ENCODE measurements at regions not wholly inside any gene's neighbourhood (a gene's known extent, or its start where the extent isn't known, plus 50 kb on each side); places are given as distances from the start of the nearest gene placed in this dataset.
"Not testable (repeated sequence)": the region's sequence is repeated elsewhere in the genome, so short reads cannot be mapped to it uniquely, and the experiment has no call there.

- H3K27ac Mint-ChIP-seq; DNase-seq; CTCF ChIA-PET; intact Hi-C loops (cut with micrococcal nuclease); H3K4me1 Mint-ChIP-seq (ENCODE audit: low read depth); H3K36me3 Mint-ChIP-seq (ENCODE audit: low read depth); H3K4me3 Mint-ChIP-seq; H3K27me3 Mint-ChIP-seq (ENCODE audit: low read depth); H3K9me3 Mint-ChIP-seq: not testable (repeated sequence)
These were observed 905.5 kb upstream of the ADAMTS5 start for GRCh38 chr21:27872411-27872810.

GRCh38 chr21:27870755-27871154 lies 903.9 kb upstream of the ADAMTS5 start:
- not testable (repeated sequence) for H3K4me1 Mint-ChIP-seq (ENCODE audit: low read depth); H3K36me3 Mint-ChIP-seq (ENCODE audit: low read depth); H3K27me3 Mint-ChIP-seq (ENCODE audit: low read depth)

GRCh38 chr21:27860314-27860955 lies 893.5 kb upstream of the ADAMTS5 start:
- CTCF ChIA-PET; H3K27me3 Mint-ChIP-seq (ENCODE audit: low read depth); intact Hi-C loops (cut with micrococcal nuclease); DNase-seq; H3K36me3 Mint-ChIP-seq (ENCODE audit: low read depth); H3K4me3 Mint-ChIP-seq; H3K27ac Mint-ChIP-seq; H3K4me1 Mint-ChIP-seq (ENCODE audit: low read depth); H3K9me3 Mint-ChIP-seq: not testable (repeated sequence)

More at GRCh38 chr21:27870755-27871154, 903.9 kb upstream of the ADAMTS5 start:
- H3K9me3 Mint-ChIP-seq; H3K27ac Mint-ChIP-seq; DNase-seq; CTCF ChIA-PET; intact Hi-C loops (cut with micrococcal nuclease); H3K4me3 Mint-ChIP-seq: not testable (repeated sequence)

- H3K27me3 Mint-ChIP-seq (ENCODE audit: low read depth); H3K4me3 Mint-ChIP-seq; CTCF ChIA-PET; H3K27ac Mint-ChIP-seq; H3K36me3 Mint-ChIP-seq (ENCODE audit: low read depth); intact Hi-C loops (cut with micrococcal nuclease); H3K4me1 Mint-ChIP-seq (ENCODE audit: low read depth); H3K9me3 Mint-ChIP-seq; DNase-seq: not testable (repeated sequence)
These were observed 891.4 kb upstream of the ADAMTS5 start for GRCh38 chr21:27858053-27858825.

GRCh38 chr21:27856988-27857387 lies 890.1 kb upstream of the ADAMTS5 start:
- DNase-seq; intact Hi-C loops (cut with micrococcal nuclease); H3K4me3 Mint-ChIP-seq; H3K9me3 Mint-ChIP-seq; CTCF ChIA-PET; H3K36me3 Mint-ChIP-seq (ENCODE audit: low read depth); H3K27me3 Mint-ChIP-seq (ENCODE audit: low read depth); H3K27ac Mint-ChIP-seq; H3K4me1 Mint-ChIP-seq (ENCODE audit: low read depth): not testable (repeated sequence)

- Mint-ChIP-seq H3K27me3 (ENCODE audit: low read depth) (no peaks in the 10 kb centered on the region), H3K9me3 (peaks cover 5% of the 10 kb centered on the region), H3K4me3 (no peak overlapping the region), H3K36me3 (ENCODE audit: low read depth) (no peaks in the 10 kb centered on the region), H3K4me1 (ENCODE audit: low read depth) (no peaks in the 10 kb centered on the region), H3K27ac (no peak overlapping the region)
- no peak for DNase-seq
- intact Hi-C loops (cut with micrococcal nuclease): no loop called here
- CTCF ChIA-PET: no interaction called here
These were observed 874.3 kb upstream of the ADAMTS5 start for GRCh38 chr21:27841084-27841672.

- H3K27ac Mint-ChIP-seq: no peak overlapping the region
- CTCF ChIA-PET: no interaction called here
- intact Hi-C loops (cut with micrococcal nuclease): no loop called here
- no peaks in the 10 kb centered on the region for H3K36me3 Mint-ChIP-seq (ENCODE audit: low read depth)
- peaks cover 6% of the 10 kb centered on the region for H3K9me3 Mint-ChIP-seq
- no peaks in the 10 kb centered on the region for H3K27me3 Mint-ChIP-seq (ENCODE audit: low read depth)
- no peaks in the 10 kb centered on the region for H3K4me1 Mint-ChIP-seq (ENCODE audit: low read depth)
- no peak for DNase-seq
- no peak overlapping the region for H3K4me3 Mint-ChIP-seq
These were observed 873.4 kb upstream of the ADAMTS5 start for GRCh38 chr21:27840262-27840661.

- Mint-ChIP-seq H3K27ac (no peak overlapping the region), H3K4me1 (ENCODE audit: low read depth) (no peaks in the 10 kb centered on the region), H3K27me3 (ENCODE audit: low read depth) (no peaks in the 10 kb centered on the region), H3K9me3 (peaks cover 6% of the 10 kb centered on the region), H3K4me3 (no peak overlapping the region), H3K36me3 (ENCODE audit: low read depth) (no peaks in the 10 kb centered on the region)
- CTCF ChIA-PET: no interaction called here
- no peak for DNase-seq
- intact Hi-C loops (cut with micrococcal nuclease): no loop called here
These were observed 872.7 kb upstream of the ADAMTS5 start for GRCh38 chr21:27839512-27840115.

GRCh38 chr21:27838573-27838972 lies 871.7 kb upstream of the ADAMTS5 start:
- Mint-ChIP-seq H3K9me3 (peaks cover 6% of the 10 kb centered on the region), H3K4me3 (no peak overlapping the region), H3K4me1 (ENCODE audit: low read depth) (no peaks in the 10 kb centered on the region), H3K27me3 (ENCODE audit: low read depth) (no peaks in the 10 kb centered on the region), H3K36me3 (ENCODE audit: low read depth) (no peaks in the 10 kb centered on the region), H3K27ac (no peak overlapping the region)
- intact Hi-C loops (cut with micrococcal nuclease): no loop called here
- DNase-seq: no peak
- CTCF ChIA-PET: no interaction called here

GRCh38 chr21:27837936-27838335 lies 871.0 kb upstream of the ADAMTS5 start:
- Mint-ChIP-seq H3K27me3 (ENCODE audit: low read depth) (no peaks in the 10 kb centered on the region), H3K36me3 (ENCODE audit: low read depth) (no peaks in the 10 kb centered on the region), H3K9me3 (peaks cover 4% of the 10 kb centered on the region), H3K27ac (no peak overlapping the region), H3K4me1 (ENCODE audit: low read depth) (no peaks in the 10 kb centered on the region), H3K4me3 (no peak overlapping the region)
- intact Hi-C loops (cut with micrococcal nuclease): no loop called here
- CTCF ChIA-PET: no interaction called here
- DNase-seq: no peak

- no peaks in the 10 kb centered on the region for H3K4me1 Mint-ChIP-seq (ENCODE audit: low read depth)
- no peak overlapping the region for H3K27ac Mint-ChIP-seq
- peaks cover 3% of the 10 kb centered on the region for H3K9me3 Mint-ChIP-seq
- no peaks in the 10 kb centered on the region for H3K36me3 Mint-ChIP-seq (ENCODE audit: low read depth)
- CTCF ChIA-PET: interaction anchor here (1.2 kb wide), 1 partner anchor 17 kb away, joined by 3 read pairs; no protein-coding TSS in a partner anchor
- DNase-seq: no peak
- no peaks in the 10 kb centered on the region for H3K27me3 Mint-ChIP-seq (ENCODE audit: low read depth)
- intact Hi-C loops (cut with micrococcal nuclease): no loop called here
- H3K4me3 Mint-ChIP-seq: no peak overlapping the region
These were observed 866.4 kb upstream of the ADAMTS5 start for GRCh38 chr21:27833298-27833697.

- CTCF ChIA-PET: interaction anchor here (0.6 to 1.2 kb wide), 2 partner anchors 13 to 16 kb away, joined by 3 read pairs; no protein-coding TSS in a partner anchor
- H3K27me3 Mint-ChIP-seq (ENCODE audit: low read depth): no peaks in the 10 kb centered on the region
These were observed 865.1 kb upstream of the ADAMTS5 start for GRCh38 chr21:27831816-27832569.

More at GRCh38 chr21:27831816-27832569, 865.1 kb upstream of the ADAMTS5 start:
- no peak overlapping the region for H3K4me3 Mint-ChIP-seq
- H3K36me3 Mint-ChIP-seq (ENCODE audit: low read depth): no peaks in the 10 kb centered on the region
- peaks cover 3% of the 10 kb centered on the region for H3K9me3 Mint-ChIP-seq
- DNase-seq: no peak
- intact Hi-C loops (cut with micrococcal nuclease): no loop called here
- H3K4me1 Mint-ChIP-seq (ENCODE audit: low read depth): no peaks in the 10 kb centered on the region
- H3K27ac Mint-ChIP-seq: no peak overlapping the region

All from activated naive CD4-positive, alpha-beta T cell treated with anti-CD3 and anti-CD28 coated beads for 36 hours (primary cell).